Naive thymus-derived CD8-positive, alpha-beta T cell (primary cell): ENCODE measurements at regions not wholly inside any gene's neighbourhood (a gene's known extent, or its start where the extent isn't known, plus 50 kb on each side); places are given as distances from the start of the nearest gene placed in this dataset.
"Not testable (repeated sequence)": the region's sequence is repeated elsewhere in the genome, so short reads cannot be mapped to it uniquely, and the experiment has no call there.

Experiments used
- ATAC-seq, 2 donors: fragments of 150-1000 bp; cut with Tn5 transposase in 1 of 2; sonication (Bioruptor Pico), chemical (Tn5 transposase) in 1 of 2; 1 replicate in 1 of 2; 2 replicates in 1 of 2; pipeline ENCODE4 v1.10.0; 2021; ENCODE audit warnings: mild to moderate bottlenecking in 2 of 2, moderate library complexity in 2 of 2
- POLR2A ChIA-PET: fragments of 350-600 bp; sonication (Branson Sonifier 250); formaldehyde crosslinking; loops from one replicate; lab custom pipeline; 2021; ENCODE audit warnings: antibody characterized with exemption; lab: Charles Lee
- DNase-seq, 10 donors: peaks; one replicate each; pipeline versions ENCODE4 v3.0.0 to v3.0.0-alpha.2; 2020 to 2022
- H3K27ac Mint-ChIP-seq, 10 donors: one replicate each; pipeline ENCODE4 v1.8.0; 2020 to 2022; ENCODE audit warnings: mild to moderate bottlenecking in 10 of 10, mixed read lengths in 10 of 10, moderate library complexity in 4 of 10, inconsistent platforms in 1 of 10
- H3K27me3 Mint-ChIP-seq, 5 donors: one replicate each; pipeline ENCODE4 v1.8.0; 2021 to 2022; ENCODE audit warnings: mixed read lengths in 5 of 5
- H3K36me3 Mint-ChIP-seq, 3 donors: one replicate each; pipeline ENCODE4 v1.8.0; 2020 to 2022; ENCODE audit warnings: mixed read lengths in 3 of 3, mild to moderate bottlenecking in 2 of 3, inconsistent platforms in 1 of 3
- H3K4me1 Mint-ChIP-seq, 4 donors: one replicate each; pipeline ENCODE4 v1.8.0; 2021 to 2022; ENCODE audit warnings: mixed read lengths in 4 of 4
- H3K4me3 Mint-ChIP-seq, 10 donors: one replicate each; pipeline ENCODE4 v1.8.0; 2020 to 2022; ENCODE audit warnings: mild to moderate bottlenecking in 10 of 10, mixed read lengths in 10 of 10, moderate library complexity in 6 of 10, inconsistent platforms in 1 of 10
- H3K9me3 Mint-ChIP-seq, 9 donors: one replicate each; pipeline ENCODE4 v1.8.0; 2020 to 2022; ENCODE audit warnings: mixed read lengths in 9 of 9, mild to moderate bottlenecking in 3 of 9, inconsistent platforms in 1 of 9, moderate library complexity in 1 of 9

DNA sequence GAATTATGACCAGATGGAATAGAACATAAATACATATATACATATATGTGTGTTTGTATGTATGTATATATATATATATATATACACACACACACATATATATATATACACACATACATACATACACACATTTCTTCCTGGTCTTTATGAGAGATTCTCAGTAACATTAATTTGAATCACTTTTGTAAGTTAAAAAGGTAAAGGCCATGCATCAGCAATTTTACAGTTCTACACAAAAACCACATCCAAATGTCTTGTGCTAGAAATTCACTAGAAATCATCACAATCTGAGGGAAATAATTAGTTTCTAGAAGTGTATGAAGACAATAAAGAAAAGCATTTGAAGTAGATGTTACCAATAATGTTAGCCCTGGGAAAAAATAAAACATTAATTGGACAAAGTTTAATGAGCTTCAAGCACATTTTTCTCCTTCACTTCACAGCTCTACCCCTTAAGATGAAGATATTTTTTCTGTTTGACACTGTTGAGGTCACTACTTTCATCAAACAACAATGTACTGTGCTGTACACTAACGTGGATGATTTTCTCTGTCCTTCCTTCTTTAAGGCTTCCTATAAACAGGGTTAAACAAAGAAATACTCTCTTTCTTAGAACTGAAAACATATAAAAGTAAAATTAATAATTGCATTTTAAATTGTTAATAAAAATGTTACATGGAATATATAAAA, 189.2 kb upstream of the NR4A3 start:
- peaks cover 0 to 22% (median 5%) of the 10 kb centered on the region in 4 donors for H3K4me1 Mint-ChIP-seq
- DNase-seq: no peak
- no peak overlapping the region for H3K4me3 Mint-ChIP-seq
- peaks cover 0 to 4% (median 0%) of the 10 kb centered on the region in 5 donors for H3K27me3 Mint-ChIP-seq
- H3K36me3 Mint-ChIP-seq: no peaks in the 10 kb centered on the region
- POLR2A ChIA-PET: no interaction called here
- no peak for ATAC-seq
- no peak overlapping the region for H3K27ac Mint-ChIP-seq
- no peaks in the 10 kb centered on the region for H3K9me3 Mint-ChIP-seq

DNA sequence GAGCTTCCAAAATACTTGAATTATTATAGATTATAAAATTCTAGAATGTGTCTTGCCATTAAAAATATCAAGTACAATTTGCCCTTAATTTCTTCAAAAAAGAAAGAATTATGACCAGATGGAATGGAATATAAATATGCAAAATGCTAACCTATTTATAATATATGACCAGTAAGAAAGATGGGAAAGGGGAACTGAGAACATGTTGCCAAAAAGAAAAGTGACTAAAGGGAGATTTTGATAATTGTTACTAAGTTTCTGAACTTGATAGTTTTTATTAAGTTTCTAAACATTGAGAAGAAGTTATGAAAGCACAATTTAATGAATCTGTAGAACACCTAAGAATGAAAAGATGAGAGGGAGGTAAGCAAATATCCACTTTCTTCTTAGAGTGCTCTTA, 188.4 kb upstream of the NR4A3 start:
- ATAC-seq: no peak
- Mint-ChIP-seq H3K27me3 (peaks cover 0 to 4% (median 0%) of the 10 kb centered on the region in 5 donors), H3K9me3 (no peaks in the 10 kb centered on the region), H3K36me3 (no peaks in the 10 kb centered on the region), H3K4me1 (peaks cover 0 to 20% (median 4%) of the 10 kb centered on the region in 4 donors), H3K27ac (no peak overlapping the region), H3K4me3 (no peak overlapping the region)
- POLR2A ChIA-PET: no interaction called here
- DNase-seq: no peak

DNA sequence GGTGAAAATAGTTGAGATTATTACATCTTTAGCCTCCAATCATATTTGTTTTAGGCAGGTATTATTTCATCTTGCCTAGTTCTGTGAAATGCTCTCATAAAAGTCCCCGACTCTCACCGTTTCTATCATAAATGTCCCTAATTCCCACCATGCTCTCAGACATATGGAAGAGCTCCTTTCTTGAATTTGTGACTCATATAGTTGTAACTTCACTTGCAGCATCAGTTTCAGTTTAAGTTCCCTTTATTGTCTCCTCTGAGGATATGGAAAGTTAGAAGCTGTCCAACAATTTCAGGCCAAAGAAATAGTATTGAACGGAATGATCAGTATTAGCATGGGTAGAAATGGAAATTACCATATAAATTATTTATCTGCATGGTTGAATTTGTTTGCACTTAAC, 187.5 kb upstream of the NR4A3 start:
- ATAC-seq (no peak), DNase-seq (no peak)
- Mint-ChIP-seq H3K27me3 (peaks cover 0 to 4% (median 2%) of the 10 kb centered on the region in 5 donors), H3K27ac (no peak overlapping the region), H3K4me1 (peaks cover 0 to 12% (median 0%) of the 10 kb centered on the region in 4 donors), H3K4me3 (no peak overlapping the region), H3K36me3 (no peaks in the 10 kb centered on the region), H3K9me3 (no peaks in the 10 kb centered on the region)
- POLR2A ChIA-PET: no interaction called here

DNA sequence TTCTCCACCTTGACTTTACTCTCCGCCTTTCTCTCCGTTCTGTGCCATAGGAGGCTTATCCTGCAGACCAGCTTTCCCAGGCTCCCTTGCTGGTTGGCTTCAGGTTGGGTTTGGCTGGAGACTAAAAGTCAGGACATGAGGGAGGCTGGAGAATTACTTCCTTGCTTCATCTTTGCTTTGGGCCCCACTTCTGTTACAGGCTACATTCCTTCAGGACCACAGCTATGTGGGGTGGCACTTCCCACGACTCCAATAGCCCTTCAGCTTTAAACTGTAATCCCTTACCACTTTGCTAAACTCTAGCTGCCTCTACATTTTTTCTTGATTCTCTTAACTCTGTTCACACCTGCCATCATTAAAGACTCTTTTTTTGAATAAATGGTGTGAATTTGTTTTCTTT, 186.7 kb upstream of the NR4A3 start:
- Mint-ChIP-seq H3K27ac (no peak overlapping the region), H3K27me3 (peaks cover 0 to 4% (median 2%) of the 10 kb centered on the region in 5 donors), H3K9me3 (no peaks in the 10 kb centered on the region), H3K4me3 (no peak overlapping the region), H3K4me1 (peaks cover 0 to 11% (median 0%) of the 10 kb centered on the region in 4 donors), H3K36me3 (no peaks in the 10 kb centered on the region)
- POLR2A ChIA-PET: no interaction called here
- DNase-seq (no peak), ATAC-seq (no peak)

DNA sequence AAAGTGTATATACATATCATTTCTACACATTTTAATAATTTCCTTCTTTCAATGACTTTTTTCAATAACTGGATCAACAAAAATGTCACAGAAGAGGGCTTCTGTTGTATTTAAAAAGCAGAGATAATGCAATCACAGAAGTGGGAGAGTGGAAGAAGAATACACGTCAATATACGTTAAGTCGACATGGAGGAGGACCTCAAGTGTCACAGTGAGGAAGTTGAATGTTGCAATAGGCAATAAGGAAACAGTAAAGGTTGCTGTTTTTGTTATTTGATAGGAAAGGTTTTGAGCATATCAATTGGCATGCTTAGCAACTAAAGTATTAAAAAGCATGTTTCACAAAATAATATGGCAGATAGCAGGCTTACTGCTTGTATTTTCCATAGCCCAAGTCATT, 184.0 kb upstream of the NR4A3 start:
- no peak for DNase-seq
- Mint-ChIP-seq H3K4me3 (no peak overlapping the region), H3K9me3 (peaks cover 0 to 6% (median 1%) of the 10 kb centered on the region in 9 donors), H3K27me3 (peaks cover 0 to 9% (median 2%) of the 10 kb centered on the region in 5 donors), H3K27ac (peak overlapping the region in 1 of 10 donors; percentile 19), H3K36me3 (peaks cover 0 to 5% (median 0%) of the 10 kb centered on the region in 3 donors), H3K4me1 (peaks cover 0 to 10% (median 0%) of the 10 kb centered on the region in 4 donors)
- no peak for ATAC-seq
- POLR2A ChIA-PET: no interaction called here

DNA sequence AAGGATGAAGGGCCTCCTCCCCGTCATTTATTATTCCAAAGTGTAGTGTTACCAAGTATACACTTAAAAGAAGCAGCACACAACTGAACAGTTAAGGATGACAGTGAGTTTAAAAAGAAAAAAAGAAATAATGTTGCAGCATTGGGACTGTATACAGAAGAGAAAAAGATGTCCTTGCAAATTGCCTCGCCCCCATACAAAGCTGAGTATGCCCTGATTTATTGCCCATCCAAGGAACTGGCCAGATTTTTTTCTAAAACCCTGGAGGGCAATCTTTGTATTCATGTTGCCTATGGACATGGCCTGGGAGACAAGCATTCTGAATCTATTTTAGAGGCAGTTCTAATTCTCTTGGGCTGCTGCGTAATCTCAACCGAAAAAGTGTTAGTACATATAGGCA, 182.7 kb upstream of the NR4A3 start:
- Mint-ChIP-seq H3K9me3 (peaks cover 0 to 6% (median 1%) of the 10 kb centered on the region in 9 donors), H3K27me3 (peaks cover 0 to 9% (median 2%) of the 10 kb centered on the region in 5 donors), H3K27ac (no peak overlapping the region), H3K4me1 (peaks cover 0 to 8% (median 0%) of the 10 kb centered on the region in 4 donors), H3K36me3 (peaks cover 0 to 5% (median 0%) of the 10 kb centered on the region in 3 donors), H3K4me3 (no peak overlapping the region)
- DNase-seq (no peak), ATAC-seq (no peak)
- POLR2A ChIA-PET: no interaction called here

DNA sequence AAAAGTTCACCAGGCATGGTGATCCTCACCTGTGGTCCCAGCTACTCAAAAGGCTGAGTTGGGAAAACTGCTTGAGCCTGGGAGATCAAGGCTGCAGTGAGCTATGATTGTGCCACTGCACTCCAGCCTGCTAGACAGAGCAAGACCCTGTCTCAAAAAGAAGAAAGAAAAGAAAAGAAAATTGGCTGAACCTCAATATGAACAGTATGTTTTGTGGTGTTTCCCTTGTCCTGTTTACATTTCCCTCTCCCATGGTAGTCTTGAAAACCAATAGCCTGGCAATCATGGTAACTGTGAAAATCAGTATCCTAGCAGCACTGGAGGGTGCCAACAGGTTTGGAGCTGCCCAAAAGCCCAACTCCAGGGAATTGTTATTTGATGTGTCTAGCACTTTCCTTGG, 174.1 kb upstream of the NR4A3 start:
- POLR2A ChIA-PET: no interaction called here
- Mint-ChIP-seq H3K27me3 (peaks cover 0 to 10% (median 5%) of the 10 kb centered on the region in 5 donors), H3K27ac (no peak overlapping the region), H3K9me3 (peaks cover 0 to 17% (median 7%) of the 10 kb centered on the region in 9 donors), H3K4me3 (no peak overlapping the region), H3K36me3 (peaks cover 0 to 12% (median 3%) of the 10 kb centered on the region in 3 donors), H3K4me1 (peaks cover 0 to 2% (median 0%) of the 10 kb centered on the region in 4 donors)
- DNase-seq (no peak), ATAC-seq (no peak)

DNA sequence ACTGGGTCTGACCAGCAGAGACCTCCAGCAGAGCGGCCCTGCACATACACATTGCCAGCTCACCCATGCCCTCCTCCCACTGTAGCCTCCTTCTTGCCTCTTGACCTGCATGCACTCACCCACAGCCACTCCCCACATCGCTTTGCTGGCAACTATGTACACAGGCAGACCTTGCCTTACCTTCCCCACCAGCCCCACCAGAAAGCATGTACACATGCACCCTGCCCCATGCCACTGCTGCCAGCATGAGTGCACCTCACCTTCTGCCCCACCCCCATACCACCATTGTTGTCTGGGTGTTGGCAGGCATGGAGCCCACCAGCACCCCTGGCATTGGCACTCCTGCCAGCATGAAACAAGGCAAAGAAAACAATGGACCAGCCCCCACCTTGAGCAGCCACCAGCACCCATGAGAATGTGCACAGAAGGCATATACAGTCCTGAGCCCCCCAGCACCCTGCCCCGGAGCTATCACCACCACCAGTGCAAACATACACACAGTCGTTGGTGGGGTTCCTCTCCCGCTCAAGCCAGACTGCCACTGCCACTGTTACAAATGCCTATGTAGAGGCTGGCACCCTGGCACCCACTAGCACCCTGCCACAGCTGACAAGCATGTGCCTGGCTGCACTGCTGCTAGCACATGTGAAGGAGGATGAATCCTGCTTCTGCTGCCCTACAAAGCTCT, 171.4 kb upstream of the NR4A3 start:
- Mint-ChIP-seq H3K9me3 (peaks cover 0 to 35% (median 17%) of the 10 kb centered on the region in 9 donors), H3K27me3 (peaks cover 0 to 16% (median 9%) of the 10 kb centered on the region in 5 donors), H3K36me3 (peaks cover 0 to 22% (median 6%) of the 10 kb centered on the region in 3 donors), H3K4me3 (no peak overlapping the region), H3K27ac (no peak overlapping the region), H3K4me1 (no peaks in the 10 kb centered on the region)
- DNase-seq (peak in 1 of 10 donors; percentile 63), ATAC-seq (no peak)
- POLR2A ChIA-PET: no interaction called here

DNA sequence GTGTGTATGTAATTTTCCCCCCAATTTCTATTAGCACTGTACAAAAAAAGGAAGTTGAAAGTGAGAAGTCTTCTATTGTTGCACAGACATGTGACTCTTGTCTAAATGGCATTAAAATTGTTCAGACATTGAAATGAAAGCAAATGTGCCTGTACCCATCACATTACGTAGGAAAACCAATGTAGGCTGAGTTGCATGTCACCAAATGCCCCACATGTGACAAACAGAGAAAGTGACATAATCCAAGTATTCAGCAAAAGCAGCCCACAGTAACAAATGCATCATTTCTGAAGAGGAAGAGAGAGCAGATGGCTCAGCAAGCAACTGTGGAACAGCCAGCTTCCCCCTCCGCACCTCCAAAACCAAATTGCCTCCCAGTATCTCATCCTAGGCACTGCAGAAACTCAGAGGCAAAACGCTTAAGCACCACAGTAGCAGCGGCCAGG, 161.5 kb upstream of the NR4A3 start:
- ATAC-seq (peak in 1 of 2 donors; percentile 52), DNase-seq (peak in 1 of 10 donors; percentile 7)
- H3K9me3 Mint-ChIP-seq: no peaks in the 10 kb centered on the region
- no peak overlapping the region for H3K4me3 Mint-ChIP-seq
- no peaks in the 10 kb centered on the region for H3K36me3 Mint-ChIP-seq
- peak overlapping the region in 1 of 10 donors; percentile 39 for H3K27ac Mint-ChIP-seq
- H3K27me3 Mint-ChIP-seq: peaks cover 0 to 4% (median 0%) of the 10 kb centered on the region in 5 donors
- H3K4me1 Mint-ChIP-seq: peaks cover 0 to 9% (median 0%) of the 10 kb centered on the region in 4 donors
- POLR2A ChIA-PET: no interaction called here

DNA sequence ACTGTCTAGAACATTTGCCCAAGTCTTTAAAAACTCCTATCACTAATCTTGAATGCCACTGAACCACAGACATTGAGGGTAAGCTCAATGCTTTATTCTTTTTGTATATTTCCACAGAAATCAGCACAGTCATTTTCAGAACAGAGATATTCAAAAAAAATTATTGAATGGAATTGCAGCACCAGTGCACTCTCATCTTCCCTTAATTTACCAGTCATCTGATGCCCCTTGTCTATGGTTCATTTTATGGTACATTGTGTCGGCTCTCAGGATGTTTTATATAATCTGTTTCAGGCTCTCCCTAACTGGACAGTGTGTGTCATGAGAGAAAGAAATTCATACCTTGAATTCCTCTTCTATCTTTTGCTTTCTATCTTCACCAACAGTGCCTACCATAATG, 158.4 kb upstream of the NR4A3 start:
- DNase-seq: no peak
- no peak for ATAC-seq
- POLR2A ChIA-PET: no interaction called here
- Mint-ChIP-seq H3K27ac (no peak overlapping the region), H3K36me3 (no peaks in the 10 kb centered on the region), H3K9me3 (no peaks in the 10 kb centered on the region), H3K27me3 (peaks cover 0 to 4% (median 0%) of the 10 kb centered on the region in 5 donors), H3K4me1 (peaks cover 3 to 14% (median 5%) of the 10 kb centered on the region in 4 donors), H3K4me3 (no peak overlapping the region)

DNA sequence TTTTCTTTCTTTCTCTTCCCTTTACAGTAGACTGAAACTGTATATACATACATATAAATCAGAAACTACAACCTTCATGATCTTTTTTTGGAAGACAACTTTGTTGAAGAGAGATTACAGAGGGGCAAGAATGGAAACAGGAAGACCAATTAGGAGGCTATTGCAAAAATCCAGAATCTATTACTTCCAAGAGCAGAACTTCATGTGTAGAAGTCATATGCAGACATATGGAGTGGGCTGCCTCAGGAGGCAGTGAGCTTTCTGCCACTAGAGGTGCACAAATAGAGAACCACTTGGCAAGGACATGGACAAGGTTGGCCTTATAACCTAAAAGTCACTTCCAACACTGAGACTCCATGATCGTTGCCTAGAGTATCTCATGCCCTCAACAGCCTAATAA, 157.8 kb upstream of the NR4A3 start:
- H3K27ac Mint-ChIP-seq: no peak overlapping the region
- POLR2A ChIA-PET: no interaction called here
- no peak overlapping the region for H3K4me3 Mint-ChIP-seq
- DNase-seq (no peak), ATAC-seq (no peak)
- no peaks in the 10 kb centered on the region for H3K36me3 Mint-ChIP-seq
- H3K9me3 Mint-ChIP-seq: no peaks in the 10 kb centered on the region
- H3K27me3 Mint-ChIP-seq: peaks cover 0 to 3% (median 0%) of the 10 kb centered on the region in 5 donors
- H3K4me1 Mint-ChIP-seq: peaks cover 3 to 14% (median 5%) of the 10 kb centered on the region in 4 donors

DNA sequence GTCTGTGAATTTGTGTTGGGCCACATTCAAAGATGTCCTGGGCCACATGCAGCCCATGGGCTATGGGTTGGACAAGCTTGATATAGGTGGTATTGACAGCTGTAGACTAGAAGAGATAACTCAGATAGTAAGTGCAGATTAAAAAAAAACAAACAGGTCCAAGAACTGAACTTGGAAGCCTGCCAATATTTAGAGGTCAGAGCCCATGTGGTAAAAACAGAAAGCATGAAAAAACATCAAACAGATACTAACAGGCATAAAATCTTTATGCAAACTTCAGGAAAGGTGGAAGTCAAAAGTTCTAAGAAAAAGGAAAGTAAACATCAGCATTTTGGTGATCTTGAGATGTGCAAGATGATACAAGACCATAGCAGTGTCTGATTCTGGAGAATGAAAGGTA, 155.1 kb upstream of the NR4A3 start:
- peaks cover 0 to 9% (median 0%) of the 10 kb centered on the region in 5 donors for H3K27me3 Mint-ChIP-seq
- H3K9me3 Mint-ChIP-seq: no peaks in the 10 kb centered on the region
- POLR2A ChIA-PET: no interaction called here
- peak overlapping the region in 1 of 10 donors; percentile 8 for H3K4me3 Mint-ChIP-seq
- ATAC-seq (no peak), DNase-seq (peak in 1 of 10 donors; percentile 10)
- H3K27ac Mint-ChIP-seq: peak overlapping the region in 1 of 10 donors; percentile 40
- H3K36me3 Mint-ChIP-seq: no peaks in the 10 kb centered on the region
- H3K4me1 Mint-ChIP-seq: peaks cover 3 to 6% (median 4%) of the 10 kb centered on the region in 4 donors

DNA sequence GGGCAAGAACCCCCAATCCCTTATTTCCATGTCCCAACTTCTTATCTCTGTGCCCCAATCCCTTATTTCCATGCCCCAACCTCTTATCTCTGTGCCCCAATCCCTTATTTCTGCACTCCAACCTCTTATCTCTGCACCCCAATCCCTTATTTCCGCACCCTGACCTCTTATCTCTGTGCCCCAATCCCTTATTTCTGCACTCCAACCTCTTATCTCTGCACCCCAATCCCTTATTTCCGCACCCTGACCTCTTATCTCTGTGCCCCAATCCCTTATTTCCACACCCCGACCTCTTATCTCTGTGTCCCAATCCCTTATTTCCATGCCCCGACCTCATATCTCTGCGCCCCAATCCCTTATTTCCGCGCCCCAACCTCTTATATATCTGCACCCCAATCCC, 150.8 kb upstream of the NR4A3 start:
- H3K4me3 Mint-ChIP-seq, DNase-seq, ATAC-seq, POLR2A ChIA-PET, H3K27ac Mint-ChIP-seq, H3K4me1 Mint-ChIP-seq, H3K36me3 Mint-ChIP-seq: not testable (repeated sequence)
- Mint-ChIP-seq H3K27me3 (peaks cover 0 to 13% (median 0%) of the 10 kb centered on the region in 5 donors), H3K9me3 (peaks cover 0 to 11% (median 4%) of the 10 kb centered on the region in 9 donors)
